Gastroesophageal sphincter (tissue), 4 donors: ENCODE measurements at regions not wholly inside any gene's neighbourhood (a gene's known extent, or its start where the extent isn't known, plus 50 kb on each side); places are given as distances from the start of the nearest gene placed in this dataset.

ENCODE experiments used
- ATAC-seq: fragments of 150-250 bp; one replicate; pipeline ENCODE4 v1.9.1; 2016; ENCODE audit warnings: mild to moderate bottlenecking, moderate library complexity
- H3K27ac ChIP-seq, 4 donors: fragments of 200-600 bp; sonication (generic) in 3 of 4; 1 replicate in 3 of 4; 2 replicates in 1 of 4; pipeline ENCODE4 v1.5.1; 2016 to 2019
- H3K27me3 ChIP-seq: fragments of 200-600 bp; sonication (generic); one replicate; pipeline ENCODE4 v1.5.1; 2019
- H3K36me3 ChIP-seq, 2 donors: fragments of 200-600 bp; sonication (generic); one replicate each; pipeline ENCODE4 v1.5.1; 2019; ENCODE audit warnings: control low read depth in 1 of 2
- H3K4me1 ChIP-seq, 3 donors: fragments of 200-600 bp; sonication (generic); 1 replicate in 2 of 3; 2 replicates in 1 of 3; pipeline ENCODE4 v1.5.1; 2016 to 2019; ENCODE audit warnings: control low read depth in 2 of 3
- H3K4me3 ChIP-seq, 2 donors: fragments of 200-600 bp; sonication (generic); one replicate each; pipeline ENCODE4 v1.5.1; 2019; ENCODE audit warnings: mild to moderate bottlenecking in 1 of 2, moderate library complexity in 1 of 2
- H3K9me3 ChIP-seq, 3 donors: fragments of 200-600 bp; sonication (generic); one replicate each; pipeline ENCODE4 v1.5.1; 2017 to 2019; ENCODE audit warnings: control low read depth in 2 of 3
- CTCF ChIP-seq, 4 experiments: fragments of 200-600 bp in 2 of 4; fragments of 450-650 bp in 2 of 4; sonication (generic) in 1 of 4; IDR thresholded peaks; one replicate each; pipeline ENCODE4 v1.5.1; 2017 to 2019; ENCODE audit warnings: antibody characterized with exemption in 4 of 4, mild to moderate bottlenecking in 2 of 4, moderate library complexity in 2 of 4
- EP300 ChIP-seq: sonication (generic); formaldehyde crosslinking; IDR thresholded peaks from one replicate; pipeline ENCODE4 v1.6.1; 2017; ENCODE audit warnings: antibody characterized with exemption, mild to moderate bottlenecking
- POLR2A ChIP-seq, 2 donors: fragments of 450-650 bp; IDR thresholded peaks; one replicate each; pipeline ENCODE4 v1.6.1; 2017; ENCODE audit warnings: antibody characterized with exemption in 2 of 2, mild to moderate bottlenecking in 2 of 2, moderate library complexity in 1 of 2
- POLR2AphosphoS5 ChIP-seq: sonication (generic); formaldehyde crosslinking; IDR thresholded peaks from one replicate; pipeline ENCODE4 v1.6.1; 2017; ENCODE audit warnings: antibody characterized with exemption
- WGBS, 2 donors: methylation state at CpG; one replicate each; pipeline ENCODE4 v1.1.5; 2018; ENCODE audit warnings: low coverage in 1 of 2; 5-methylcytosine and 5-hydroxymethylcytosine counted together

- peaks cover 11% of the 10 kb centered on the region for H3K27me3 ChIP-seq
- TF ChIP-seq EP300 (no peak), POLR2A (IDR thresholded peaks at IDR 0.05) (no peak), CTCF (IDR thresholded peaks at IDR 0.05) (no peak), POLR2AphosphoS5 (no peak)
- H3K36me3 ChIP-seq, result no peaks in the 10 kb centered on the region
- no peaks in the 10 kb centered on the region for H3K9me3 ChIP-seq
- no peak overlapping the region for H3K4me3 ChIP-seq
- no peaks in the 10 kb centered on the region for H3K4me1 ChIP-seq
- WGBS, 2 donors, result 91% methylated on average over 6 of the region's 12 CpGs; no CpG with 5 or more reads in 1 of the 2 donors
- H3K27ac ChIP-seq, result no peak overlapping the region
- no peak for ATAC-seq
Measured at GRCh38 chr15:100775581-100776185, 103.9 kb upstream of the ALDH1A3 start.

GRCh38 chr15:100777821-100778220 lies 101.8 kb upstream of the ALDH1A3 start:
- no peak overlapping the region for H3K27ac ChIP-seq
- ATAC-seq, result no peak
- WGBS, 2 donors, result 47 to 86% methylated on average over 2 of the region's 2 CpGs
- peaks cover 31% of the 10 kb centered on the region for H3K27me3 ChIP-seq
- H3K4me1 ChIP-seq, result no peaks in the 10 kb centered on the region
- H3K36me3 ChIP-seq, result no peaks in the 10 kb centered on the region
- no peaks in the 10 kb centered on the region for H3K9me3 ChIP-seq
- no peak for TF ChIP-seq EP300
- TF ChIP-seq POLR2A (IDR thresholded peaks at IDR 0.05), result no peak
- no peak for TF ChIP-seq POLR2AphosphoS5
- no peak for TF ChIP-seq CTCF (IDR thresholded peaks at IDR 0.05)
- H3K4me3 ChIP-seq, result no peak overlapping the region

GRCh38 chr15:100778831-100779288 lies 100.8 kb upstream of the ALDH1A3 start:
- no peaks in the 10 kb centered on the region for H3K4me1 ChIP-seq
- H3K9me3 ChIP-seq, result no peaks in the 10 kb centered on the region
- H3K27me3 ChIP-seq, result peaks cover 36% of the 10 kb centered on the region
- H3K27ac ChIP-seq, result no peak overlapping the region
- no peak overlapping the region for H3K4me3 ChIP-seq
- H3K36me3 ChIP-seq, result no peaks in the 10 kb centered on the region
- ATAC-seq, result no peak
- 50 to 89% methylated on average over 4 to 8 of the region's 18 CpGs for WGBS, 2 donors
- TF ChIP-seq CTCF (IDR thresholded peaks at IDR 0.05) (no peak), POLR2A (IDR thresholded peaks at IDR 0.05) (no peak), POLR2AphosphoS5 (no peak), EP300 (no peak)

GRCh38 chr15:100779331-100780207 lies 100.1 kb upstream of the ALDH1A3 start:
- Histone ChIP-seq H3K4me3 (no peak overlapping the region), H3K4me1 (no peaks in the 10 kb centered on the region), H3K9me3 (no peaks in the 10 kb centered on the region), H3K27me3 (peaks cover 42% of the 10 kb centered on the region), H3K27ac (no peak overlapping the region), H3K36me3 (no peaks in the 10 kb centered on the region)
- 27 to 70% methylated on average over 3 to 10 of the region's 17 CpGs for WGBS, 2 donors
- TF ChIP-seq EP300 (no peak), CTCF (IDR thresholded peaks at IDR 0.05) (no peak), POLR2AphosphoS5 (no peak), POLR2A (IDR thresholded peaks at IDR 0.05) (no peak)
- ATAC-seq, result no peak
